ENCODE measurements at regions not wholly inside any gene's neighbourhood (a gene's known extent, or its start where the extent isn't known, plus 50 kb on each side); places are given as distances from the start of the nearest gene placed in this dataset.

DNA sequence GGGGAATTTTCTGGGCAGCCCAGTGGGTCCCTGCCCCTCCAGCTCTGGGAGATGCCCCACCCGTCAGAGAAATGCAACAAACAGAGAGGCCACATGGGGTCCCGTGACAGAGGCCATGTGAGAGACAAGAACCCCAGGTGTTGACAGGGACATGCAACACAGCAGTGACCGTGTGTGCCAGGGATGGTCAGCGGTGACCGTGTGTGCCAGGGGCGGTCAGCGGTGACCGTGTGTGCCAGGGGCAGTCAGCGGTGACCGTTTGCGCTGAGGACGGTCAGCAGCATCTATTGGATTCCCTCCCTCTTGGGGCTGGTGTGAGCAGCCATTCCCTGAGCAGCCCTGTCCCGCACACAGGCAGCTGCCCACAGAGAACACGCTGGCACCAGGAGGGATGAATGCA is 146.6 kb upstream of the OTOS start:
- no peak for DNase-seq

DNA sequence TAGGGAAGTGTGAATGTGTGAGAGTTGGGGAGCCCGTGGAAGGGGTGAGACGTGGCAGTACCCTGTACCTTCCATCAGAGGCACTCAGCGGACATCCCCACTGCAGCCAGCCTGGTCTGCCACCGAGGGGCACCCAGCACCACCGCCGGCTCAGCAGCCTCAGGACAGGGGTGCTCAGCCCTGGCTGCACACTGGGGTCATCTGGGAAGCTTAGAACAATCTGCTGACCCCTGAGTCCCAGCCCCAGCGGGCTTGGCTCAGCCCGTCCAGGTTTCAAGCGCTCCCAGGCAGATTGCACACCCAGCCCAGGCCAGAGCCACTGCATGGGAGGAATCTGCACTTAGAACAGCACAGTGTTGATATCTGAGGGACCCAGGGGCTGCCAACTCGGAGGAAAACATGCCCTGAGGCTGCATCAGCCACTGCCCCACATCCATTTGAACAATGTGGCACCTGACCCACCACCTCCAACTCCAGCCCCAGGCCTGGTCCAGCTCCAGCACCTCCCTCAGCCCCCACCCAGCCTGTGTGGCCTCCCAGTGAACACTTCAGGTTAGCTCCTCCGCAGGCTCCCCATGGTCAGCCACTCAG is 147.1 kb upstream of the OTOS start:
- DNase-seq: no peak

GRCh38 chr2:240288087-240288521 is 147.4 kb upstream of the GPC1 start:
- no peak for DNase-seq

GRCh38 chr2:240289701-240290431 is 145.6 kb upstream of the GPC1 start:
- DNase-seq: no peak

GRCh38 chr2:240290432-240291336 is 144.8 kb upstream of the GPC1 start:
- no peak for DNase-seq

GRCh38 chr2:240291337-240292034 is 144.0 kb upstream of the GPC1 start:
- no peak for DNase-seq

DNA sequence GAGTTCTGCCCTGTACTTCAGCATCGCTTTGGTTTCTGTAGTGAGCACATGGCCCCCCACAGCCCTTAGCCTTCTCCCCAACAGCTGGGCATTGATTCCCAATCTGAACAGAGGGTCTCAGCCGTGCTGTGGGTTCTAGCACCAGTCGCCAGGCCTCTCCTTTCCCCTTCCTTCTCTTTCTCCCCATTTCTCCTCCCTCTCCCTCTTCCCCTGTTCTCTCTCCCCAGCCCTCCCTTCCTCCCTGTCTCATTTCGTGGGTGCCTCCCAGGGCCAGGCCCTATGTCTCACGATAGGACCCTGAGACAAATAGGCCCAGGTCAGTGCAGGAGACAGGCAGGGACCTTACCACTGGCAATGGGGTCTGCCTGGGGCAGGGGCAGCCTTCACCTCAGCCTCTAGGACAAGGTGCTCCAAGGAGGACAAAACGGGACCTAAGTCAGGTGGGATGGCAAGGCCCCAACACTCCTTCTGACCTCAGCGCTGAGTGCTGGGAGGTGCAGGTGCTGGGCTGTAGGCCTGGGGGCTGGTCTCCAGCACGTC is 143.4 kb upstream of the GPC1 start:
- no peak for DNase-seq

GRCh38 chr2:240292619-240293525 is 142.6 kb upstream of the GPC1 start:
- DNase-seq: no peak

DNA sequence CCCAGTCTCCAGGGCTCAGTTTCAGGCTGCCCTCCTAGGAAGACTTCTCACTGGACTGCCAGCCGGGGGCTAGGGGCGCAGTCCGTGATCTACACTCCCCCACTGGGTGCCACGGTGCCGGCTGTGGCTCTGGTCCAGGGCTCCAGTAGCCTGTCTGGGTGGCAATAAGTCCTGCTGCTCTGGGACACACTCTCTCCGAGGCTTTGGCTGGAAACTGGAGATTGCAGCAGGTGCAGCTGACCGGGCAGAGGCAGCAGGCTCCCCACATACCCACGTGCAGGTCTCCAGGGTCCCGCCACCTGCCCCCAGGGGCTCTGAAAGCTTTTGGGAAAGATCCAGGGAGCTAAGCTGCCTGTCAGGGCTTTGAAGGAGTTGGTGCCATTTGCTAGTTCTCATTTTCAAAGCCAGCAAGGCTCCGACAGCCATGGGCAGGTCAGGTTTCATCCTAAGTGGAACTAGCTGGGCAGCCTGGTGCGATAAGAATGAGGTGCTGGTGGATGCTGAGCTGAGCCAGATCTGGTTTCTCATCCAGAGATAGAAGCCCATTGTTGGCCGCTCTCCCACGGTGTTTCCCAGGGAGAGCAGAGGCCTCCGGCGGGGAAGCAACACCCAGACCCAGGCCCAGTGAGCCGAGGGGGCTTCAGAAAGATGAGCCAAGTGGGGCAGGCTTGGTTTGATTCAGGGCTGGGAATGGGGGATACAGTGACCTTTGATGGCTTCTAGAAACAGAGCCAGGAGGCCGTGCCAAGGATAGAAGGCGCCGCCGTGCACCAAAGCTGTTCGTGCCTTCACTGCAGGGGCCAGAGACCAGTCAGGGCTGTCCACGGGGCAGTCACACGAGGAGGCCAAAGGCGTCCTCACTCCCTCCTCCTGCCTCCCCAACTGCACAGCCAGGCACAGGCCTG is 141.7 kb upstream of the GPC1 start:
- DNase-seq: no peak

- DNase-seq: no peak
These were observed 140.9 kb upstream of the GPC1 start for GRCh38 chr2:240294514-240294913.

GRCh38 chr2:240295256-240296103 is 140.0 kb upstream of the GPC1 start:
- no peak for DNase-seq

GRCh38 chr2:240296104-240296406 is 139.4 kb upstream of the GPC1 start:
- DNase-seq: no peak

- DNase-seq: no peak
These were observed 138.8 kb upstream of the GPC1 start for GRCh38 chr2:240296476-240297255.

DNA sequence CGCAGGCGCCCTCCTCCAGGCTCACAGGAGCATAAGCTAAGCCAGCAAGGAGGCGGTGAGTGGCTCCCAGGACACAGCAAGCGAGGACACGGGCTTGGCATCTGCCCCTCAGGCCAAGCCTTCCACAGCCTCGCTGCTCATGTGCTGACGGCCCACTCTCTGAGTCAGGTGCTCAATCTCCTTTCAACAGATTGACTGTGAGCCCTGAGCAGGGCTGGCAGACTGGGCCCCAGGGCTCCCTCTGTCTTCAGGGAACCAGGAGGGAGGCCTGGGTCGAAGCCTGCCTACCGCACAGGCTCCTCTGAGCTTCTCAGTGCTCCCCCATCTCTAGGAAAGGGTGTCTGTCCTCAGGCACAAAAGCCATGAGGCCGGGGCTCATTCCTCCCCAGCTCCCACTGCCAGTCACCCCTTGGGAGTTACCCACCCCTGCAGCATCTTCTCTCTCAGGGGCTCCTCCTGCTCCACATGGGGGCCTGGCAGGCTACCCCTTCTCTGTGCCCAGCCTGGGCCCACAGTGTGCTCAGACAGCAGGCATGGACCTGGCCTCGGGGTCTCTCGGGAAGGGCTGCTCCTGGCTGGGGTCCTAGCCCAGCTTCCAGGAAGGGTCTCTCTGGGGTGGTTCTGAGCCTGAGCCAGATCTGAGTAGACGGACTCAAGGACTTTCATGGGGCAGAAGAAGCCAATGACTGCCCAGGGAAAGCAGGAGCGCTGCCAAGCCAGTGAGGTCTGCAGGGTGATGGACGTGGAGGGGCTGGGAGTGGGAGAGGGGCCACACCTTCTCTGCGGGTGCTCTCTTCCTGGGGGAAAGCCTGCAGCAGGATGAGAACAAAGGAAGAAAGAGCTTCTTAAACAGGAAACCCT is 138.0 kb upstream of the GPC1 start:
- DNase-seq: no peak

DNA sequence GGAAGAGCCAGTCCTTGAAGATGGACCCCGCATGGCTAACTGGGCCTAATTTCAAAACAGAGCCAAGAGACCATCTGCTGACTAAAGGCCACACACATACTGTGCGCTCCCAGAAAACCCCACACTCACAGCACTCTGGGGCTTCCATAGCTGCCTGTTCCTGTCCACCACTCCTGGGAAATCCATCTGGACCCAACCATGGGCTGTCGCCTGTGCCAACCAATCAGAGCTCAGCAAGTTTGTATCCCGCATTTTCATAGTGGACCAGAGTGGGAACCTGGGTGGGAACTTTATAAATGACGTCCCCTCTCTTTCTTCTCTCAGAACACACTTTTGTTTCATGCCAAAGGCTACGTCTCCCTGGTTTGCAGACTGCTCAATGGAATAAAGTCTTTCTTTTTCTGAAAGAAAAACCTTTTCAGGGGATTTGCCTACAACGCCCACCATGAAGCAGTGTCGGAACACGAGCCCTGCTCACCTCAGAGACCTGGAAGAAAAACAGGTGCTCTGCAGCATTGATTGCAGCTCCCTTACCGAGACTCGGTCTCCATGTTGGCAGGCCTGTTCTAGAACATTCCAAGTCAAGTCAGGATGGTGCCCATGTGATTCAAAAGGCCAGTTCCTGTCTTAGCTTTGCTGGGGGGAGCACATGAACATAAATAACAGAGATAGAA is 137.2 kb upstream of the GPC1 start:
- DNase-seq: no peak

- DNase-seq: no peak
These were observed 136.4 kb upstream of the GPC1 start for GRCh38 chr2:240298803-240299709.

Data from central memory CD4-positive, alpha-beta T cell (primary cell).